ENCODE measurements at regions not wholly inside any gene's neighbourhood (a gene's known extent, or its start where the extent isn't known, plus 50 kb on each side); places are given as distances from the start of the nearest gene placed in this dataset.
"Not testable (repeated sequence)": the region's sequence is repeated elsewhere in the genome, so short reads cannot be mapped to it uniquely, and the experiment has no call there.

- TF ChIP-seq CTCF (IDR thresholded peaks at IDR 0.05) (no peak), ZFX (IDR thresholded peaks at IDR 0.05; ENCODE audit: borderline replicate concordance) (no peak)
- H3K27ac ChIP-seq, result no peak overlapping the region
Measured at GRCh38 chr14:104230946-104231345, 92.6 kb downstream of the KIF26A start.

GRCh38 chr14:104232070-104232484 is 93.7 kb downstream of the KIF26A start:
- TF ChIP-seq ZFX (IDR thresholded peaks at IDR 0.05; ENCODE audit: borderline replicate concordance), result no peak
- TF ChIP-seq CTCF (IDR thresholded peaks at IDR 0.05), result no peak
- no peak overlapping the region for H3K27ac ChIP-seq

DNA sequence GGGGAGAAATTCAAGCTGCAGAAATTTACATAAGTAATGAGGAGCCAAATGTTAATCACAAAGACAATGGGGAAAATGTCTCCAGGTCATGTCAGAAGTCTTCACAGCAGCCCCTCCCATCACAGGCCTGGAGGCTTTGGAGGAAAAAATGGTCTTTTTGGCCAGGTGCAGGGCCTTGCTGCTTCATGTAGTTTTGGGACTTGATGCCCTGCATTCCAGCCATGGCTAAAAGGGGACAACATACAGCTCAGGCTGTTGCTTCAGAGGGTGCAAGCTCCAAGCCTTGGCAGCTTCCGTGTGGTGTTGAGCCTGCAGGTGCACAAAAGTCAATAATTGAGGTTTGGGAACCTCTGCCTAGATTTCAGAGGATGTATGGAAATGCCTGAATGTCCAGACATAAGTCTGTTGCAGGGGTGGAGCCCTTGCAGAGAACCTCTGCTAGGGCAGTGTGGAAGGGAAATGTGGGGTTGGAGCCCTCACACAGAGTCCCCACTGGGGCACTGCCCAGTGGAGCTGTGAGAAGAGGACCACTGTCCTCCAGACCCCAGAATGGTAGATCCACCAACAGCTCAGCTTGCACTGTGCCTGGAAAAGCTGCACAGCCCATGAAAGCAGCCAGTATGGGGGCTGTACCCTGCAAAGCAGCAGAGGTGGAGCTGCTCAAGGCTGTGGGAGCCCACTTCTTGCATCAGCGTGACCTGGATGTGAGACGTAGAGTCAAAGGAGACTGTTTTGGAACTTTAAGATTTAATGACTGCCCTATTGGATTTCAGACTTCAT is 95.8 kb downstream of the KIF26A start:
- not testable (repeated sequence) for H3K27ac ChIP-seq

DNA sequence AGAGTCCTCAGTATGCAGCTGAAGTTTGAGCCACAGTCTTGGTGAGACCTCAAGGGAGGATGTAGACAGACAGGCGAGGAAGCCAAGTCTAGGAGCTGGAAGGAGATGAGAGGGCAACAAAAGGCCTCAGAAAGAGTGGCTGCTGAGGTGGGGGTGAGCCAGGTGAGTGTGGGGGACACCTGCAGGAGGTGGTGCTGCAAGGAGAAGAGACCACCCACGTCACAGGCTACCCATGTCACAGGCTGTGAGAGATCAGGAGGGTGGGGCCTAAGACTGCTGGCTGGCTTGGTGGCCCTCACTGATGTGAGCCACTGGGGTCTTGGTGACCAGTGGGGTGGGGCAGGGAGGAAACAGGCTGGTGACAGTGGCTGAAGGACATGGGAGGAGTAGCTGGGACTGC is 97.3 kb downstream of the KIF26A start:
- no peak overlapping the region for H3K27ac ChIP-seq
- TF ChIP-seq CTCF (IDR thresholded peaks at IDR 0.05) (no peak), ZFX (IDR thresholded peaks at IDR 0.05; ENCODE audit: borderline replicate concordance) (no peak)

DNA sequence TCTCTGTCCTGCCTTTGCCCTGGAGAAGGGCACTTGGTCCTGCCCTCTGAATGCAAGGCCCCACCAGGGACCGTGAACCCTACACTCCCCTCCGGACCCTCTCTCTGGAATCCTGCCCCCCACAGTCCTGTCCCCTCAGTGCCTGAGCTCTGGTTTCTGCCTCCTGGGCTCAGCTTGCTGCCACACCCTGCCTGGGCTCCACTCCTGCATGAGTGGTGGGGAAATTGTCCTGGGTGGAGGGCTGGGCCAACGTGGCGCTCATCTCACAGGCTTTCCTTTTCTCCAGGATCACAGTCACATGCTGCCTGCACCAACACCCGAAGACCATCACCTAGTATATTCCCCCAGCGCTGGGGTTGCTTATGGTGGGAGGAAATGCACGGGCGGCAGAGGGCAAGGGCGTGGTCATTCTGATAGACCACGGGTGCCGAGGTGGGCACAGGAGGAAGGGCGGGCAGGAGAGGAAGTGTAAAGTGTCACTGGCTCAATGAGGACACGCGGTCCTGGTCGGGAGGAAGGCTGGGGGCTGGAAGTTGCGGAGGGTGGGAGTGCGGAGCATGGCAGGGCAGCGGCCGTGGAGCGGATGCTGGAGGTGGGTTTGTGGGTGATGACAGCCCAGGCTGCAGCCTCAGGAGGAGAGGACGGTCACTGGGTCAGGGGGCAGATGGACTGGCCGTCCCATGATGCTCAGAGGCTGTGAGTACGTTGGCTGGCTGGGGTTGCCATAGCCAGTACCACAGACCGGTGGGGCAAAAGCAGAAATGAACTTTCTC is 99.5 kb downstream of the KIF26A start:
- H3K27ac ChIP-seq, result no peak overlapping the region
- TF ChIP-seq ZFX (IDR thresholded peaks at IDR 0.05; ENCODE audit: borderline replicate concordance) (no peak), CTCF (IDR thresholded peaks at IDR 0.05) (no peak)

GRCh38 chr14:104238424-104239184 is 100.2 kb downstream of the KIF26A start:
- no peak overlapping the region for H3K27ac ChIP-seq
- TF ChIP-seq ZFX (IDR thresholded peaks at IDR 0.05; ENCODE audit: borderline replicate concordance) (no peak), CTCF (IDR thresholded peaks at IDR 0.05) (no peak)

GRCh38 chr14:104239185-104239775 is 100.9 kb downstream of the KIF26A start:
- no peak for TF ChIP-seq ZFX (IDR thresholded peaks at IDR 0.05; ENCODE audit: borderline replicate concordance)
- no peak for TF ChIP-seq CTCF (IDR thresholded peaks at IDR 0.05)

More at GRCh38 chr14:104239185-104239775, 100.9 kb downstream of the KIF26A start:
- H3K27ac ChIP-seq, result no peak overlapping the region

All from 22Rv1 (cell line).